Common myeloid progenitor, CD34-positive (primary cell): ENCODE measurements at regions not wholly inside any gene's neighbourhood (a gene's known extent, or its start where the extent isn't known, plus 50 kb on each side); places are given as distances from the start of the nearest gene placed in this dataset.

ENCODE experiments used
- CTCF ChIA-PET: fragments of 350-600 bp; sonication (Branson Sonifier 250); formaldehyde crosslinking; loops from one replicate; lab custom pipeline; 2021; ENCODE audit warnings: antibody characterized with exemption; lab: Charles Lee
- POLR2A ChIA-PET: fragments of 350-600 bp; sonication (Branson Sonifier 250); formaldehyde crosslinking; loops from one replicate; lab custom pipeline; 2021; ENCODE audit warnings: antibody characterized with exemption; lab: Charles Lee
- DNase-seq, 3 donors: peaks; one replicate each; pipeline versions ENCODE4 v3.0.0 to v3.0.0-alpha.2; 2013
- H3K27ac ChIP-seq, 2 experiments: 1 replicate in 1 of 2; 2 replicates in 1 of 2; pipeline ENCODE4 v1.7.0; 2013; ENCODE audit warnings: inconsistent platforms in 2 of 2, low read length in 2 of 2, mild to moderate bottlenecking in 2 of 2, low read depth in 1 of 2, moderate library complexity in 1 of 2; ENCODE audit not compliant: severe bottlenecking in 2 of 2, insufficient read depth in 1 of 2, poor library complexity in 1 of 2
- H3K27me3 ChIP-seq, 5 experiments: replicated peaks in 2 of 5; 1 replicate in 3 of 5; 2 replicates in 2 of 5; pipeline versions ENCODE4 v1.6.1 to v1.7.0; 2013; ENCODE audit warnings: low read length in 4 of 5, mild to moderate bottlenecking in 2 of 5, moderate library complexity in 2 of 5, inconsistent platforms in 1 of 5; ENCODE audit not compliant: insufficient read depth in 5 of 5, control insufficient read depth in 4 of 5
- H3K36me3 ChIP-seq, 4 experiments: 1 replicate in 2 of 4; 2 replicates in 2 of 4; pipeline versions ENCODE4 v1.6.1 to v1.7.0; 2013; ENCODE audit warnings: low read length in 3 of 4, control low read depth in 1 of 4, mild to moderate bottlenecking in 1 of 4; ENCODE audit not compliant: control insufficient read depth in 4 of 4, insufficient read depth in 4 of 4
- H3K4me1 ChIP-seq, 4 experiments: 1 replicate in 3 of 4; 2 replicates in 1 of 4; pipeline versions ENCODE4 v1.6.1 to v1.7.1; 2013; ENCODE audit warnings: low read length in 3 of 4, mild to moderate bottlenecking in 3 of 4, control low read depth in 1 of 4, inconsistent platforms in 1 of 4, moderate library complexity in 1 of 4; ENCODE audit not compliant: control insufficient read depth in 4 of 4, insufficient read depth in 4 of 4; ENCODE audit errors: control extremely low read depth in 1 of 4
- H3K4me3 ChIP-seq, 7 experiments: 1 replicate in 4 of 7; 2 replicates in 3 of 7; pipeline versions ENCODE4 v1.5.1 to v1.7.0; 2013; ENCODE audit warnings: mild to moderate bottlenecking in 7 of 7, low read length in 6 of 7, moderate library complexity in 6 of 7, inconsistent platforms in 2 of 7, low read depth in 2 of 7, control low read depth in 1 of 7; ENCODE audit not compliant: insufficient read depth in 4 of 7, control insufficient read depth in 1 of 7; ENCODE audit errors: extremely low read depth in 1 of 7
- H3K9me3 ChIP-seq, 5 experiments: 1 replicate in 4 of 5; 2 replicates in 1 of 5; pipeline versions ENCODE4 v1.6.1 to v1.7.1; 2013; ENCODE audit warnings: low read length in 4 of 5, mild to moderate bottlenecking in 2 of 5, inconsistent platforms in 1 of 5, low read depth in 1 of 5, moderate library complexity in 1 of 5; ENCODE audit not compliant: control insufficient read depth in 4 of 5, insufficient read depth in 2 of 5; ENCODE audit errors: control extremely low read depth in 1 of 5
- WGBS: methylation state at CpG from one replicate; pipeline ENCODE4 v1.1.5; 2013; ENCODE audit not compliant: insufficient coverage; 5-methylcytosine and 5-hydroxymethylcytosine counted together

- 78% methylated on average over 5 of the region's 6 CpGs for WGBS
- Histone ChIP-seq H3K4me1 (no peaks in the 10 kb centered on the region), H3K9me3 (no peaks in the 10 kb centered on the region), H3K4me3 (no peak overlapping the region), H3K27ac (no peak overlapping the region), H3K27me3 (peaks cover 0 to 1% (median 0%) of the 10 kb centered on the region in 5 experiments), H3K36me3 (no peaks in the 10 kb centered on the region)
- no peak for DNase-seq
- CTCF ChIA-PET: no interaction called here
- POLR2A ChIA-PET: no interaction called here
Observed at GRCh38 chr5:5591567-5591966, 169.1 kb downstream of the ICE1 start.

- WGBS: 97% methylated on average over 9 of the region's 12 CpGs
- ChIA-PET CTCF (no interaction called here), POLR2A (interaction anchor here (1.1 kb wide), 1 partner anchor 23 kb away, joined by 4 read pairs; no protein-coding TSS in a partner anchor)
- no peaks in the 10 kb centered on the region for H3K4me1 ChIP-seq
- DNase-seq: no peak
- H3K9me3 ChIP-seq: no peaks in the 10 kb centered on the region
- H3K27me3 ChIP-seq: no peaks in the 10 kb centered on the region
- H3K27ac ChIP-seq: no peak overlapping the region
- H3K36me3 ChIP-seq: no peaks in the 10 kb centered on the region
- H3K4me3 ChIP-seq: no peak overlapping the region
Observed at GRCh38 chr5:5589857-5590256, 167.4 kb downstream of the ICE1 start.

GRCh38 chr5:5588887-5589826 lies 166.7 kb downstream of the ICE1 start:
- Histone ChIP-seq H3K4me1 (no peaks in the 10 kb centered on the region), H3K4me3 (no peak overlapping the region), H3K27me3 (no peaks in the 10 kb centered on the region), H3K36me3 (no peaks in the 10 kb centered on the region), H3K27ac (no peak overlapping the region), H3K9me3 (no peaks in the 10 kb centered on the region)
- no peak for DNase-seq
- 91% methylated on average over 9 of the region's 12 CpGs for WGBS
- POLR2A ChIA-PET: interaction anchor here (1.1 kb wide), 1 partner anchor 24 kb away, joined by 4 read pairs; no protein-coding TSS in a partner anchor
- CTCF ChIA-PET: no interaction called here

- H3K27me3 ChIP-seq: no peaks in the 10 kb centered on the region
- WGBS: 96% methylated on average over 3 of the region's 4 CpGs
- H3K4me3 ChIP-seq: no peak overlapping the region
- H3K27ac ChIP-seq: no peak overlapping the region
- no peaks in the 10 kb centered on the region for H3K36me3 ChIP-seq
- H3K4me1 ChIP-seq: no peaks in the 10 kb centered on the region
- POLR2A ChIA-PET: no interaction called here
- DNase-seq: no peak
- H3K9me3 ChIP-seq: no peaks in the 10 kb centered on the region
- CTCF ChIA-PET: no interaction called here
Observed at GRCh38 chr5:5588386-5588785, 165.9 kb downstream of the ICE1 start.

- no peak overlapping the region for H3K4me3 ChIP-seq
- no peaks in the 10 kb centered on the region for H3K27me3 ChIP-seq
- 79% methylated on average over 3 of the region's 3 CpGs for WGBS
- no peak overlapping the region for H3K27ac ChIP-seq
- H3K36me3 ChIP-seq: no peaks in the 10 kb centered on the region
- no peaks in the 10 kb centered on the region for H3K4me1 ChIP-seq
- no peak for DNase-seq
- H3K9me3 ChIP-seq: no peaks in the 10 kb centered on the region
- ChIA-PET POLR2A (no interaction called here), CTCF (no interaction called here)
Observed at GRCh38 chr5:5587474-5587873, 165.0 kb downstream of the ICE1 start.

- Histone ChIP-seq H3K4me1 (no peaks in the 10 kb centered on the region), H3K9me3 (no peaks in the 10 kb centered on the region), H3K4me3 (no peak overlapping the region), H3K27me3 (no peaks in the 10 kb centered on the region), H3K36me3 (no peaks in the 10 kb centered on the region), H3K27ac (no peak overlapping the region)
- ChIA-PET CTCF (no interaction called here), POLR2A (no interaction called here)
- no peak for DNase-seq
- WGBS: no CpG with 5 or more reads among the region's 2 CpGs
Observed at GRCh38 chr5:5586721-5587120, 164.2 kb downstream of the ICE1 start.

GRCh38 chr5:5585751-5586341 lies 163.4 kb downstream of the ICE1 start:
- 91% methylated on average over 4 of the region's 6 CpGs for WGBS
- DNase-seq: no peak

More at GRCh38 chr5:5585751-5586341, 163.4 kb downstream of the ICE1 start:
- Histone ChIP-seq H3K27me3 (no peaks in the 10 kb centered on the region), H3K4me3 (no peak overlapping the region), H3K9me3 (no peaks in the 10 kb centered on the region), H3K27ac (no peak overlapping the region), H3K36me3 (no peaks in the 10 kb centered on the region), H3K4me1 (no peaks in the 10 kb centered on the region)
- POLR2A ChIA-PET: no interaction called here
- CTCF ChIA-PET: no interaction called here
